ENCODE measurements at regions not wholly inside any gene's neighbourhood (a gene's known extent, or its start where the extent isn't known, plus 50 kb on each side); places are given as distances from the start of the nearest gene placed in this dataset.
A peak's percentile ranks its signal among the peaks of the same experiment; 100 is the strongest.

DNA sequence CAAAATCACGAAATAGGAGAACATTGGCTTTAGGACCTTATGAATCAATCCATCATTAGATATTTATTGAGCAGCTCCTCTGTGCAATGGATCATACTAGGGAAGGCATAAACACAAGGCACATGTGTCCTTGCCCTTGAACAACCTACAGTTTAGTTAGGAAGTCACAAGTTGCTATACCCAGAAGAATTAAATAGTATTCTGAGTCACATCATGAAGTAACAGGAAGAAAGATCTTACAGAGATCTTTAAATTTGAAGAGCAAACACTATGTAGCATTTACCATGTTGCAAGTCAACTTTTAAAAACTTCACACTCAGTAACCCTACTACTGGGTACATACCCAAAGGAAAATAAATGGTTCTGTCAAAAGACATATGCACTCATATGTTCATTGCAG is 355.2 kb upstream of the SLC14A2 start:
- peak; percentile 3 for DNase-seq (ENCODE audit: low read depth)

DNA sequence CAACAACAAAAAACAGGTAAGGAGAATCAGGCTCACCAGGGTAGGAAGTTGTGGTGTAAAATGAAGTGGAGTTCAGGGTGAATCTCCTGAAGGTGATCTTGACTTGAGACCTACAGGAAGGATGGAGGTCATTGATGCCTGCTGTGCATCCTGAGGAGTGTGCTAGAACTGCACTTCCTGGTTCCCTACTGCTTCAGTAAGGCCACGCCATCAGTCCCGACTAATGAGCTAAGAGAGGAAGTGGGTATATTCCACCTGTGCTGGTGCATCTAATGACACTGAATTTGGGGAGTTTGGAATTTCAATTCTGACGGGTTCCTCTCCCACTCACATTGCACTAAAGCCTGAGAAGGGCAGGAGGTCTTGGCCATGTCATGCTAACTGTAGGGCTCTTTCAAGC is 349.3 kb upstream of the SLC14A2 start:
- DNase-seq (ENCODE audit: low read depth) = no peak

DNA sequence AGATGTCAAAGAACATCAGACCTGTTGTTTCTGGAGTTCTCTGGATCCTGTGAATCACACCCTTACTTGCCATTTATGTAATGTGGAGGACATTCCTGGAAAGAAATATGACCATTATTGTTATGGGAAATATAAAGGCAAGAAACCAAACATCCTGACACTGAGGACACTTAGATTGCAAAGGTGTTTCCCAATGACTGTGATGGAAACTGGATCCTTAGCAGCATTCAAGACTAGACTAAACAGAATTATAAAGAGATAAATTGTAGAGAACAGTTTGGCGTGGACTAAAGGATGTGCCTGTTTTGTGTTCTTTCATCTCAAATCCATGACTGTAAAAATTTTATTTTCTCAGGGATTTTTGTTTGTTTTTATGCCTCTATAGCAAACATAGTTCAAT is 347.7 kb upstream of the SLC14A2 start:
- no peak for DNase-seq (ENCODE audit: low read depth)

DNA sequence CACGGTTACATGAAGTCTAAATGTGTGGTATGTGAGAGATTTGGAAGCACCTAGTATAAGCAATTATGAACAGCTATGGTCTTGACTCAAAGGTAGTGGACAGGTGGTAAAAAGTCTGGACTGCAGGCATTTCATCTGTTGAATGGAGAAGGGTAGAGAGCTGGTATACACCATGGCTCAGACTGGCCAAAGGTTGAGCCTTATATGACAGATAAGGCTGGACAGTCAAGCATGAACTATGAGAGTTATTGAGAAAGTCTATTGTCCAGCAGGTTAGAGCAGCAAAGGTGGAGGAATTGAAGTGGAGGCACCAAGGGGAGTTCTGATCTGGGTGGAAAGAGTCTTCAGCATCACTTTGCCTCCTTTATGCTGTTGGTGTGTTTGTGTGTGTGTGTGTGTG is 346.7 kb upstream of the SLC14A2 start:
- DNase-seq (ENCODE audit: low read depth) = no peak

DNA sequence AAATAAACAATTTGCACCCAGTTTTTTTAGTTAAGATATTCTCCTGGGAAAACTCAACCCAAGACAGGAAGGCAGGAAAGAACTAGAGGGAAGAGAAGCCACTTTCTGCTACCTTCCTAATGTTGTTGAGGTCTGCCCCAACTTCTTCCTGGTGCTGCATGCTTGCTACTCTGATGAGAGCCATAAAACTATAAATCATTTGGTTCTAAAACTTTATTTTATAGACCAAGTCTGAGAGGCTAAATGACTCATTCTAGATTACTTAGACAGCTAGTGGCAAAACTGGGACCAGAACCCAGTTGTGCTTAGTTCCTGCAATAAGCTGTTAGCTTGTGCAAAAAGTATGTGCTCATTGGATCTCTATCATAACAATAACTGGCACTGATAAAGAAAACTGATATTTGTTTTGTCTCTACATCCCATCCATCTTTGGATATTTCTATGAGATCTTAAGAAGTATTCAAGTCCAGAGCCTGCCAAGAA is 344.9 kb upstream of the SLC14A2 start:
- DNase-seq (ENCODE audit: low read depth) = no peak

DNA sequence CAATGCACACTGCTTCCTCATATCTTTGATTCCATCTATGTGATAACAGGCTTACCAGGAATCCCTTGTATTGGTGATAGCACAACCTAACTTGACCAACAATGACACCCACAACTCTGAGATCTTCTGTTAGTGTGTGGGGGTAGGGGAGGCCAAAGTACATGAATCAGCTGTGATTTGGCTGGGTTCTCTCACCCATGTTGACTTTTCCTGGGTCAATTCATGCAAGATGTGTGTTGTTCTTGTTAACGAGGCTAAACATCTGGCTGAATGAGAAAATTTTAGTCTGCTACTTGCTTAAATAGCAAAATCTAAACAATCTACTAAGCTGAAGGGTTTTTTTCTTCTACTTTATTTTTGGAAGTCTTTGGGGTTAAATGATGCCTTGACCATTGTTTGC is 341.2 kb upstream of the SLC14A2 start:
- DNase-seq (ENCODE audit: low read depth) = no peak

DNA sequence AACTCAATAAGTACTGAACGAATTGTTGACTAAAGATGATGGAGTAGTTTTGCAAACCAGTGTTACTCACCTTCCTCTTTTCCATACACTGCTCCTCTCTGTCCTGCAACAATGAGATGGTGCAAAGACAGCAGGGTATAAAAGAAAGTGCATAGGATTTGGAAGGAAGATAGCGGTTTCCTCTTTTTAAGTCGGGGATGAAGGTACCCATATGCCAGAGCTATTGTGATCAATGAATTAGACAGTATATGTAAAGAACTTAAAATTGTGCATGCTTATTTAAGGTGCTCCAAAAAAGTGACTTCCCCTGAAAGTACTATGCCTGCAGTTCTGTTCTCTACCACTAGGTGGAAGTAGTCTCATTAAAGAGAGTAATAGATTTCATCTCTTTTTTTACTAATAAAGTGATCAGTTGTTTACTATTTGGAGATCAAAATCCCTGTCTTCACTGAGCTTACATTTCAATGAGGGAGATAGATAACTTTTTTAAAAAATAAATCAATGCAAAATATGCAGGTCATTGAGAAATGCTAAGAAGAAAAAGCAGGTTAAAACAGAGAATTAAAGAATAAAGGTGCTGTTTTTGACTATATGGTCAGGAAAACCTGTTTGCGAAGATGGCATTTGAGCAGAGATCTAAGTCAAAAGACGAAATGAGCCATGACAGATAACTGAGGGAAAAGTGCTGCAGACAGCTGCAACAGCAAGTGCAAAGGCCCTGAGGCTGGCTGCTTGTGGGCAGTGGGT is 339.7 kb upstream of the SLC14A2 start:
- no peak for DNase-seq (ENCODE audit: low read depth)

DNA sequence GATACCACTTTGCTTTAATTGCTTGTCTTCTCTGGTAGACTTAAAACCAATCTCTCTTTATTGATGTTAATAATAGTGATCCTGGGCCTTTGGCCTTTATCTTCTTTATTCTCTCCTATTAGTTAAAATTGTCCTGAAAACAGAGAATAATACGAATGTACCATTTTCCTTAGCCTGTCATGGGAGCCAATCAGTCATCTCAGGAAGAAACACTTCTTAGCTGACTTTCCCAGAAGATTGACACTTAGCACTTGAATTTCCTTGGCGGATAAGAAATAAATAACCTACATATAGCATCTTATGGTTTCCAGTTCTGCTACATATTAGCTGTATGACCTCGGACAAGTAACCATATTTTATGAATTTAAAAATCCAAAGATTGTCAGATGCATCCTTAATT is 338.4 kb upstream of the SLC14A2 start:
- DNase-seq (ENCODE audit: low read depth) = no peak

DNA sequence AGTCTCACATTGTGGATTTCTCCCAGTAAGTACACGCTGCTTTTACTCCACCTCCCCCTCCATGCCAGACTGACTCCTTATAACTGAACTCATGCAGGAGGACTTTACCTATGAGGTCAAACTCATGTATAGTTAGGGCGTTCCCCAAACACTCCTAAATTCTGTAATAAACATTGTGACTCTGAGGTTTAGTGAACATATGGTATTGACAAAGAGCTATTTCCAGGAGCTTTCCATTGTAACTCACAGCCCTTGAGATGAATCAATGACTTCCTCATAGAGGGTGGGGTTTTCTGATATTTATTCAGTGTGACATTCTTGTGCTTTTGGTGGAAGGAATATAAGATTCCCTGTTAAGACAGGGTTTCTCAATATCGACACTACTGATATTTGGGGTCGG is 337.4 kb upstream of the SLC14A2 start:
- DNase-seq (ENCODE audit: low read depth) = no peak

DNA sequence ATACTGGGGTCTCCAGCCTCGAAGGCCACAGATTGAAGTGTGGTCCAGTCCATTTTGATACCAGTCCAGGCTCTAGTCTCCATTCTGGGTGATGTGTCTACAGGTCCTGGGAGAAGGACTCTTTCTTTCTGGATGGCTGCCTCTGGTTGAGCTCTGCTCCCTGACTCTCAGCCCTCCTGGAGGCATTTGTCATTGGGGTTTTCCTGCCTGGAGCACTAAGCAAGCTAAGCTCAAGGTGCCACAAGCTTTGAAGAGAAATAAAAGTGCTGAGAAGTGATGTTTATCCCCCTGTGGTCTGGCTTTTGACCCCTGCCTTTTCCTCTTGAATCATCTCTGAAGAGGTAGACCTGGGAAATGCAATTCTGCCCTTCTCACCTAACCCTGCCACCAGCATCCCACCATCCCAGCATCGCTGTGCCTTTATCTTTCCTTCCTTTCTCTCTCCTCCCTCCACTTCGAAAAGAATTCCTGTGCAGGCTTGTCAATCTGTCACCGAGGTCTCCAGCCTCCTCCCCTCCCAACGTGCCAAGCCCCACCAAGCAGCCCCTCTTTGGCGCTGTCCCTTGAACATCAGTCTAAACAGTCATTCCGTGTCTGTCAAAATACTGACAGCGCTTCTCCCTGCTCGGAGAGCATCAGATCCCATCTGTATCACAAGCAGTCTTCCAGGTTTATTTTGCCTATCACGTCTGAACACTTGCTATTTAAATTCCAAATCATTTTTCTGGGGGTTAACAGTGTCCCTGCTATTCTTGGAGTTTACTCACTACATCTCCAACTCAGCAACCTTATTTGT is 334.6 kb upstream of the SLC14A2 start:
- DNase-seq (ENCODE audit: low read depth) = peak; percentile 13

DNA sequence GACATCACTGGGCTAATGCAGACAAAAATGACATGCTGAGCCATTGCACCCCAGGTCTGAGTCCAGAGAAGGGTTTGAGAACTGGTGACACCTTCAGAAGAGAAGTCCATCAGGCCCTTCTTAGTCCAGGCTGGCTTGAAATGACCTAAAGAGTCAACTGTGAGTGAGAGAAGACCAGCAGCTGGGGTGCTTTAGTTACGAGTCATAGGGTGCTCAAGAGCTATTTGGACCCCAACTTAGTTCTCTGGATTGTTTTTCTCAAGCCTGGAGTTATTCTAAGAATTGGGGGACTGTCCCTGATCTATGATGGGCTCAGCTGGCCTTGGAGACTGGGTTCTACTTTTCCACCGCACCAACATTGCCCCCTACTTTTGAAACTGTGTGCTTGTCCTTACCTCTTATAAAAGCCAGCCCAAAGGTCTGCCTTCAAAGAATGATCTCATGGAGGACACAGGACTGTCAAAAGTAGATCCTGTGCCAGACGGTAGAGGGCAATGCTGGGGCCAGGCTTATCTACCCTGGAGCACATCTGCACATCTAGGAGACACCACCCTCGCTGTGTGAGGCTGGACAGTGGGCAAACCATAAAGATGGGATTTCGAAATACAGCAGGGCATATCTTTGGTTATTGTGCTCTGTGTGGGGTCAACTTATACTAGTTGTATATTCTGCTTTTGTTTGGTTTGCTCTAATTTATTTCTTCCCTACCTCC is 333.0 kb upstream of the SLC14A2 start:
- peak; percentile 32 for DNase-seq (ENCODE audit: low read depth)

DNA sequence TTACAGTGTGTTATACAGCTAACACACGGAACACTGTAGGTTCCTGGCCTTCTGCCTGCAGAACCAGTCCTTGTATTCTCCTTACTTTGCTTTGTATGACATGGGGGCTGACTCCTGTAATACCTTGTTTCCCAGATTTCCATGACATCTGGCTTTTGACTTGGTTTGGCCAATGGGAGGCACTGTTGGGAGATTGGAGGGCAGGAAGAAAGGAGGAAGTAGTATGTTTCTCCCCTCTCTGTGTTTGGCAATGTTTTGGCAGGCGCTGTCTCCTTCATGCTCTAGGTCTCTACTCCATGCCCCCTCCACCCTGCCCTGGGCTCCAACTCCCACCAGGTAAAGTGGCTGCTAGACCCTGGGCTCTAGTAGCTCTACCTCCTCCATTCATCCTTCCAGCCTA is 331.1 kb upstream of the SLC14A2 start:
- DNase-seq (ENCODE audit: low read depth) = no peak

DNA sequence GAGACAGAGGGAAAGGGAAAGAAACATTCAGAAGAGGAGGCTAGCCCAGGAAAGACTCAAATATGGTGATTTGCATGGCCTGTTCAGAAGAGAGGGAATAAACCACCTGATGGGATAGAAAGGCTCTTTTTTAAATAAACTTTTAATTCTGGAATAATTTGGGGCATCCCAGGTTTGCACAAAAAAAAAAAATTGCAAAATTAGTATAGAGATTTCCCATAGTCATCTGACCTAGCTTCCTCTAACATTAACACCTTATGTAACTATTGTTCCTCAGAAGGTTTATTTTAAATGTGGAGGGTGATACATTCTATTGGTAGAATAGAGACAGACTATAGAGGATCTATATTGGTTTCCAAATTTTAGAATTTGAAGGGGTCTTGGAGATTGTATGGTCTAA is 330.4 kb upstream of the SLC14A2 start:
- no peak for DNase-seq (ENCODE audit: low read depth)

DNA sequence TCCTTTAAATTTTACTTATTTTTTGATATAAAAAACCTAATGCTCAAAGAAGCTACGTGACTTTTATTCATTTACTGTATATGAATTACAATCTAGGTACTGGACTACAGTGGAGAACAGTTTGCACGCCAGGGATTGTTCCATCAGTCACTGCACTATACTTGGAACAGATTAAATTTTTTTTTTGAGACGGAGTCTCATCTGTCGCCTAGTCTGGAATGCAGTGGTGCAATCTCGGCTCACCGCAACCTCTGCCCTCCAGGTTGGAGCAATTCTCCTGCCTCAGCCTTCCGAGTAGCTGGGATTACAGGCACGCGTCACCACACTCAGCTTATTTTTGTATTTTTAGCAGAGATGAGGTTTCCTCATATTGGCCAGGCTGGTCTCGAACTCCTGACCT is 330.0 kb upstream of the SLC14A2 start:
- DNase-seq (ENCODE audit: low read depth) = no peak

DNA sequence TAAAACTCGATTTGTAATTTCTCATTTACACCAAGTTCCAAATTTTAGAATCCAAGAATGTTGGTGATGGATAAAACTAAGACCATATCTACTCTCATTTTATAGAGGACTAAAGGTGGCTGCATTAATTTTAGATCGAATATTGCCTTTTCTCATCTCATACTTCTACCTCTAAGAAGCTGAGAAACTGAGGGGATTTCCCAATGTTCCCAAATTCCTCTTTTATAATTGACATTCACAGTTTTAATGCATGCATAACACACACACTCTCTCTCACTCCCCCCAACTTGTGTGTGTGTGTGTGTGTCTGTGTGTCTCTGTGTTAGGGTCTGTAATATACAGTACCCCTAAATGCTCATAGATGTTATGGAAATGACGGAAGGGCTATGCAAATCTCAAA is 328.8 kb upstream of the SLC14A2 start:
- DNase-seq (ENCODE audit: low read depth) = no peak

DNA sequence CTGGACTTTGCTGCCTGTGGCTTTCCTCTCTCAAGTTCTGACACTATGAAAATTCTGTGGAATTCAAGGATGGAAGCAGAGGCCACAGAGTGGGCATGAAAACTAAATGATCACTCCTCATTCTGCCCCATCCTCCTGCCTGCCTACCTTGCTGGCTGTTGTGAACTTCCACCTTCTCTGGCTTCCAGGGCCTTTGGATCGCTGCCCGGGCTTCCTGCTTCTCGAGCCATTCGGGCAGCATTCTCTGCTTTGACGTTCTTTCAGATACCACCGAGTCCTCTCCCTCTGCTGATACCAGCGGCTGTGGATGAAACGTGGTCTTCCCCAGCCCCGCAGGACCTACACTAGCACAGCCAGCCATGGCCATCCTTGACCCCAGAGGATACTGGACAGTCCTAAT is 327.7 kb upstream of the SLC14A2 start:
- DNase-seq (ENCODE audit: low read depth) = no peak

DNA sequence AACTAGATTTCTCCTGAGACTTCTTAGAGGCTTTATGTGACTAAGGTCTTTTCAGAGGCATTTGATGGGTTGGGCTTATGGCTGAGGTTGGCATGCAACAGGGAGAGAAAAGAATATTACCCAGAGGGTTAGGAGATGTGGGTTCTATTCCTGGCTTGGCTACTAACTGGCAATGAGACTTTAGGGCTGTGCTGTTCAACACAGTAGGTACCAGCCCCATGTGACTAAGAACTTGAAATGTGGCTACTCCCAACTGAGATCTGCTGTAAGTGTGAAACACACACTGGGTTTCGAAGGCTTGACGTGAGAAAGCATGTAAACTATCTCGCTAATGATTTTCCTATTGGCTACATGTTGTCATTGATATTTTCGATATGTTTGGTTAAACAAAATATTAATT is 324.9 kb upstream of the SLC14A2 start:
- DNase-seq (ENCODE audit: low read depth) = no peak

DNA sequence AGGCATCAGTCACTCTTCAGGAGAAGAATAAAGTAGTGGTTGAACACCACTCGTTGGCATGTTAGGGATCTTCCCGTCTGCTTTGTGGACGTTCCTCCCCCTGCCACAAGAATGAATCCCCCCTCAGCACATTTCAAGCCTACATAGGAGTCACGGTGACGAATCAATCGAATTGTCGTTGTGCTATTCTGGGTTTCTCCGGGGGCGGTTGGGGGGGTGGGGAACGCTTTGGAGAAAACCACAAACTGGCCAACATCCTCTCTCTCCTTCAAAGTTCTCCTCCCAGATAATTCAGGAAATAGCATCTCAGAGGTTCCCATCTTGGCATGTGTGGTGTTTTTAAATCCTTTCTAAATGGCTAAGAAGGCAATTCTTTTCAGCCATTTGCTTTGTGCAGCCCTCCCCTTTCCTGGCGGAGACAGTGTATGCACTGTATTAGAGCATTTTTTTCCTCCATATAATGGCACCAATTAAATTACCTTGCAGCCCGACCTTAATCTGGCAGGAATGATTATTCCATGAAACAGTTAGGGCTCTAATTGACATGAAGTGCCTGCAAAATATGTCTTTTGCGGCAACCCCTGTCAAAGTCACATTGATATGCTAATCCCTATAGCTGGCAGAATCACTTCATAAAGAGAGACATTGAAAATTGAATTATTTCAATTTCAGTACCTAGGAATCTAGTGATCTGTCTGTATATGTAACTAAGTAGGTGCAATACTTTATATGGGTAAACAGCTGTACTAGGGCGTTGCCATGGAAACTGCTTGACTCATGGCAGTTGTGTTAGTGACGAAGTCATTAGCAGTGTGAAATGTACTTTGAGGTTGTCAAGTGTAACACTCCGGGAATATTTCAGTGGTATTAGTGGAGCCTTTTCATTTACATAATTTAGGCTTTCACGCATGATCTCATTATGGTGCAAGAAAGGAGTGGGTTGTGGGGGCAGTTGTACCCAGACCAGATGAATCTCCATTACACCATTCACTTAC is 323.4 kb upstream of the SLC14A2 start:
- DNase-seq (ENCODE audit: low read depth) = peak; percentile 83

DNA sequence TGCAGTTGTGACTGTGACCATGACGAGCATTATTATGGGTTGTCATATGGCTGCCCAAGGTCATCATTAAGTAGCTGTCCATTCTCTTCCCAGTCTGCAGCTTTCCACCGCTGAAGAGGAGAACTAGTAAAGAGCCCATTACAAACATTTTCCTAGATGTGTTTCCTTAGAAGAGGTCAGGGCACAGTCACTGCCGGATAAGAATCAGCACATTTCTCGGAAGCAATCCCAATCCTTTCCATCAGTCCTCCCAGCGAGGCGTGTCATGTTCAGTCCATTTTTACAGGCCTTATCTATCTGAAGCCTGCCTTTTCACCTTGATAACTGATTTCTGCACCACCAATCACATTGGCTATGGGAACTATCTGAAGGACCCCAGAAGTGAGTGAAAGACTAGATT is 319.9 kb upstream of the SLC14A2 start:
- no peak for DNase-seq (ENCODE audit: low read depth)

DNA sequence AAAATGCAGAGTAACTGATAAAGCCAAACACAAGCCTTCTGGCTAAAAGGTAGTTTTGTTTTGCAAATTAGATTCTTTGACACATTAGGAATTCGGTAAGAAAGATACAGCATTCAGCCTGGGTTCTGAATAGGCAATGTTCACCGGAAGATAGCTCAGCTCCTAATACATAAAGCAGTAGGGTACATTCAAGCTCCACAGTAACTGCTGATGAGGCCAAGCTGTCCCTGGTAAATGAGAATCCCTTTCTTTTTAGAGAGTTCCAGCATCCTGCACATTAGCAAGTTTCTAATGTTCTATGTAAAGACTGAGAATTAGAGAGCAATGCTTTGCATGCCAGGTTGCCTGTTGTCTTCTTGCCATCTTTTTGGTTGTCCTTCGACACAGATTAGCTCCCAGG is 316.3 kb upstream of the SLC14A2 start:
- DNase-seq (ENCODE audit: low read depth) = no peak

DNA sequence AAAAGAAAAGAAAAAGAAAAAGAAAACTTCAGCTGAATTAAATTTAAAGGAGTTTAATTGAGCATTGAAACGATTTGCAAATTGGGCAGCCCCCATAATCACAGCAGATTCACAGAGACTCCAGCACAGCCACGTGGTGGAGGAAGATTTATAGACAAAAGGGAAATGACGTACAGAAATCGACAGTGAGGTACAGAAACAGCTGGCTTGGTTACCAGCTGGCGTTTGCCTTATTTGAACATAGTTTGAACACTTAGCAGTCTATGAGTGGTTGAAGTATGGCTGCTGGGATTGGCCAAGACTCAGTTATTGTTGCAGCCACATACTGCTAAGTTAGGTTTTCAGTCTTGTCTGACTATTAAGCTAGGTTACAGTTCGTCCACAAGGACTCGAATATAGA is 312.2 kb upstream of the SLC14A2 start:
- DNase-seq (ENCODE audit: low read depth) = no peak
